SW480 (cell line): ENCODE measurements at regions not wholly inside any gene's neighbourhood (a gene's known extent, or its start where the extent isn't known, plus 50 kb on each side); places are given as distances from the start of the nearest gene placed in this dataset.

Experiments used
- DNase-seq: peaks from one replicate; pipeline ENCODE4 v3.0.0-alpha.2; 2016; ENCODE audit warnings: low spot score

GRCh38 chr2:173419506-173419905, 64.8 kb downstream of the CDCA7 start:
- DNase-seq, result no peak

GRCh38 chr2:173424886-173425285, 70.2 kb downstream of the CDCA7 start:
- DNase-seq, result no peak

GRCh38 chr2:173427887-173428668, 73.4 kb downstream of the CDCA7 start:
- peak; percentile 35 for DNase-seq

- DNase-seq, result no peak
These were observed 76.5 kb downstream of the CDCA7 start for GRCh38 chr2:173431191-173431590.

- no peak for DNase-seq
These were observed 77.5 kb downstream of the CDCA7 start for GRCh38 chr2:173432049-173432754.

GRCh38 chr2:173434762-173435569, 80.3 kb downstream of the CDCA7 start:
- no peak for DNase-seq

GRCh38 chr2:173435574-173435973, 80.9 kb downstream of the CDCA7 start:
- DNase-seq, result no peak

- no peak for DNase-seq
These were observed 81.4 kb downstream of the CDCA7 start for GRCh38 chr2:173436088-173436487.

GRCh38 chr2:173441222-173441621, 86.5 kb downstream of the CDCA7 start:
- DNase-seq, result no peak

- DNase-seq, result no peak
These were observed 87.9 kb downstream of the CDCA7 start for GRCh38 chr2:173442542-173442941.

GRCh38 chr2:173446722-173447121, 92.0 kb downstream of the CDCA7 start:
- DNase-seq, result no peak

GRCh38 chr2:173448938-173449471, 94.3 kb downstream of the CDCA7 start:
- DNase-seq, result peak; percentile 89

GRCh38 chr2:173451118-173451517, 96.4 kb downstream of the CDCA7 start:
- DNase-seq, result no peak

GRCh38 chr2:173451941-173452340, 97.3 kb downstream of the CDCA7 start:
- DNase-seq, result no peak

- no peak for DNase-seq
These were observed 97.7 kb downstream of the CDCA7 start for GRCh38 chr2:173452416-173452815.

- DNase-seq, result no peak
These were observed 102.3 kb downstream of the CDCA7 start for GRCh38 chr2:173456960-173457359.

- no peak for DNase-seq
These were observed 102.7 kb downstream of the CDCA7 start for GRCh38 chr2:173457366-173457765.

GRCh38 chr2:173458991-173459780, 104.5 kb downstream of the CDCA7 start:
- no peak for DNase-seq

- DNase-seq, result peak; percentile 65
These were observed 108.5 kb downstream of the CDCA7 start for GRCh38 chr2:173462892-173463840.

GRCh38 chr2:173463846-173464245, 109.2 kb downstream of the CDCA7 start:
- DNase-seq, result no peak
